ENCODE measurements at regions not wholly inside any gene's neighbourhood (a gene's known extent, or its start where the extent isn't known, plus 50 kb on each side); places are given as distances from the start of the nearest gene placed in this dataset.

DNA sequence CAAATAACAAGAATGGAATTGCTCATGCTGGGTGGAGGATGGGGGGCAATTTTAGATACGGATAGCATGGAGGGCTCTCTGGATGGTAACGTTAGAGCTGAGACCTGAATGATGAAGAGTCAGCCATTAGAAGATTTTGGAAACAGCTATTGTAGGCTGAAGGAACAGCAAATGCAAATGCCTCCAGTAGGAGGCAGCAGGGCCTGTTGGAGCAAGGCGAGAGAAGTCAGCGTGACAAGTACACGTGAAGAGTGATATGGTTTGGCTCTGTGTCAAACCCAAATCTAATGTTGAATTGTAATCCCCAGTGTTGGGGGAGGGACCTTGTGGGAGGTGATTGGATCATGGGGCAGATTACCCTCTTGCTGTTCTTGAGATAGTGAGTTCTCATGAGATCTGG is 59.3 kb upstream of the SOD3 start:
- no peak for TF ChIP-seq EZH2 (IDR thresholded peaks at IDR 0.05; ENCODE audit: borderline replicate concordance, low read depth, low read length, severe bottlenecking)
- TF ChIP-seq, protein P1, sequence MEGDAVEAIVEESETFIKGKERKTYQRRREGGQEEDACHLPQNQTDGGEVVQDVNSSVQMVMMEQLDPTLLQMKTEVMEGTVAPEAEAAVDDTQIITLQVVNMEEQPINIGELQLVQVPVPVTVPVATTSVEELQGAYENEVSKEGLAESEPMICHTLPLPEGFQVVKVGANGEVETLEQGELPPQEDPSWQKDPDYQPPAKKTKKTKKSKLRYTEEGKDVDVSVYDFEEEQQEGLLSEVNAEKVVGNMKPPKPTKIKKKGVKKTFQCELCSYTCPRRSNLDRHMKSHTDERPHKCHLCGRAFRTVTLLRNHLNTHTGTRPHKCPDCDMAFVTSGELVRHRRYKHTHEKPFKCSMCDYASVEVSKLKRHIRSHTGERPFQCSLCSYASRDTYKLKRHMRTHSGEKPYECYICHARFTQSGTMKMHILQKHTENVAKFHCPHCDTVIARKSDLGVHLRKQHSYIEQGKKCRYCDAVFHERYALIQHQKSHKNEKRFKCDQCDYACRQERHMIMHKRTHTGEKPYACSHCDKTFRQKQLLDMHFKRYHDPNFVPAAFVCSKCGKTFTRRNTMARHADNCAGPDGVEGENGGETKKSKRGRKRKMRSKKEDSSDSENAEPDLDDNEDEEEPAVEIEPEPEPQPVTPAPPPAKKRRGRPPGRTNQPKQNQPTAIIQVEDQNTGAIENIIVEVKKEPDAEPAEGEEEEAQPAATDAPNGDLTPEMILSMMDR (IDR thresholded peaks at IDR 0.05; ENCODE audit: borderline replicate concordance, extremely low read depth, low read length, poor library complexity, severe bottlenecking): no peak
